ENCODE measurements at regions not wholly inside any gene's neighbourhood (a gene's known extent, or its start where the extent isn't known, plus 50 kb on each side); places are given as distances from the start of the nearest gene placed in this dataset.

DNA sequence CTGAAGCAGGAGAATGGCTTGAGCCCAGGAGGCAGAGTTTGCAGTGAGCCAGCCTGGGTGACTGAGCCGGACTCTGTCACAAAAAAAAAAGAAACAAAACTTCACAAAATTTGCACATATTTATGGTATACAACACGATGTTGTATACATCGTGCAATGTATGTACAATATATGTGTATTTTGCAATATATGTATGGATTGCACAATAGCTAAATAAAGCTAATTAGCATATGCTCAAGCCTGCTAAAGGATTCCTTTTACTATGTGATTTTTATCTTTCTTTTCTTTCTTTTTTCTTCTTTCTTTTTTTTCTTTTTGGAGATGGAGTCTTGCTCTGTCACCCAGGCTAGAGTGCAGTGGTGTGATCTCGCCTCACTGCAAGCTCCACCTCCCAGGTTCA, 368.0 kb upstream of the FAM98A start:
- H4K20me1 ChIP-seq (ENCODE audit: insufficient read depth, low read length): no peaks in the 10 kb centered on the region
- no peaks in the 10 kb centered on the region for H3K36me3 ChIP-seq (ENCODE audit: insufficient read depth, low read length)
- BruUV-seq (replicated peaks): no TSS peak
- POLR2A ChIA-PET: no interaction called here
- H3K79me2 ChIP-seq (ENCODE audit: insufficient read depth, low read depth, low read length): no peaks in the 10 kb centered on the region
- no peaks in the 10 kb centered on the region for H3K4me1 ChIP-seq (ENCODE audit: insufficient read depth, low read length, poor library complexity, severe bottlenecking)
- TF ChIP-seq CTCF (conservative IDR thresholded peaks at IDR 0.05; ENCODE audit: low read length) (no peak), EZH2phosphoT487 (IDR thresholded peaks at IDR 0.05; ENCODE audit: borderline replicate concordance, low read depth, low read length) (no peak)
- intact Hi-C loops (cut with micrococcal nuclease; ENCODE audit: unreplicated experiment): no loop called here
- no peaks in the 10 kb centered on the region for H3K9me2 ChIP-seq (ENCODE audit: insufficient read depth, low read length)
- no peak overlapping the region for H3K4me3 ChIP-seq (ENCODE audit: low read depth, low read length, poor library complexity, severe bottlenecking)
- no peak overlapping the region for H2AFZ ChIP-seq (ENCODE audit: low read length)
- CTCF ChIA-PET (ENCODE audit: unreplicated experiment): no interaction called here
- no peak overlapping the region for H3K27ac ChIP-seq (ENCODE audit: low read depth, low read length, poor library complexity, severe bottlenecking)
- DNase-seq (ENCODE audit: low spot score): no peak
- no peaks in the 10 kb centered on the region for H3K9me3 ChIP-seq (ENCODE audit: low read length)
- H3K4me2 ChIP-seq (ENCODE audit: low read length): no peak overlapping the region

- Histone ChIP-seq H3K27ac (ENCODE audit: low read depth, low read length, poor library complexity, severe bottlenecking) (no peak overlapping the region), H3K4me2 (ENCODE audit: low read length) (no peak overlapping the region), H3K4me3 (ENCODE audit: low read depth, low read length, poor library complexity, severe bottlenecking) (no peak overlapping the region), H3K4me1 (ENCODE audit: insufficient read depth, low read length, poor library complexity, severe bottlenecking) (no peaks in the 10 kb centered on the region), H3K79me2 (ENCODE audit: insufficient read depth, low read depth, low read length) (no peaks in the 10 kb centered on the region), H3K9me3 (ENCODE audit: low read length) (no peaks in the 10 kb centered on the region), H3K9me2 (ENCODE audit: insufficient read depth, low read length) (no peaks in the 10 kb centered on the region), H4K20me1 (ENCODE audit: insufficient read depth, low read length) (no peaks in the 10 kb centered on the region), H2AFZ (ENCODE audit: low read length) (no peak overlapping the region), H3K36me3 (ENCODE audit: insufficient read depth, low read length) (no peaks in the 10 kb centered on the region)
- no peak for TF ChIP-seq EZH2phosphoT487 (IDR thresholded peaks at IDR 0.05; ENCODE audit: borderline replicate concordance, low read depth, low read length)
- no peak for TF ChIP-seq CTCF (conservative IDR thresholded peaks at IDR 0.05; ENCODE audit: low read length)
- intact Hi-C loops (cut with micrococcal nuclease; ENCODE audit: unreplicated experiment): no loop called here
- no peak for DNase-seq (ENCODE audit: low spot score)
- POLR2A ChIA-PET: no interaction called here
- CTCF ChIA-PET (ENCODE audit: unreplicated experiment): no interaction called here
- no TSS peak for BruUV-seq (replicated peaks)
Measured at GRCh38 chr2:33958591-33958990, 359.5 kb upstream of the FAM98A start.

GRCh38 chr2:33949371-33949770, 350.3 kb upstream of the FAM98A start:
- Histone ChIP-seq H2AFZ (ENCODE audit: low read length) (no peak overlapping the region), H4K20me1 (ENCODE audit: insufficient read depth, low read length) (no peaks in the 10 kb centered on the region), H3K27ac (ENCODE audit: low read depth, low read length, poor library complexity, severe bottlenecking) (no peak overlapping the region), H3K4me2 (ENCODE audit: low read length) (no peak overlapping the region), H3K79me2 (ENCODE audit: insufficient read depth, low read depth, low read length) (no peaks in the 10 kb centered on the region), H3K9me2 (ENCODE audit: insufficient read depth, low read length) (no peaks in the 10 kb centered on the region), H3K4me1 (ENCODE audit: insufficient read depth, low read length, poor library complexity, severe bottlenecking) (no peaks in the 10 kb centered on the region), H3K9me3 (ENCODE audit: low read length) (no peaks in the 10 kb centered on the region), H3K36me3 (ENCODE audit: insufficient read depth, low read length) (no peaks in the 10 kb centered on the region), H3K4me3 (ENCODE audit: low read depth, low read length, poor library complexity, severe bottlenecking) (no peak overlapping the region)
- DNase-seq (ENCODE audit: low spot score): no peak
- ChIA-PET POLR2A (interaction anchor here (0.6 kb wide), 1 partner anchor 633 kb away, joined by 3 read pairs; no protein-coding TSS in a partner anchor), CTCF (ENCODE audit: unreplicated experiment) (no interaction called here)
- no TSS peak for BruUV-seq (replicated peaks)
- no peak for TF ChIP-seq EZH2phosphoT487 (IDR thresholded peaks at IDR 0.05; ENCODE audit: borderline replicate concordance, low read depth, low read length)
- no peak for TF ChIP-seq CTCF (conservative IDR thresholded peaks at IDR 0.05; ENCODE audit: low read length)
- intact Hi-C loops (cut with micrococcal nuclease; ENCODE audit: unreplicated experiment): no loop called here

All from OCI-LY7 (cell line).